OCI-LY3 (cell line): ENCODE measurements at regions not wholly inside any gene's neighbourhood (a gene's known extent, or its start where the extent isn't known, plus 50 kb on each side); places are given as distances from the start of the nearest gene placed in this dataset.

Experiments used
- H2AFZ ChIP-seq: fragments of 200-600, 300-600 bp; shearing (Covaris generic); 2 replicates; pipeline ENCODE4 v1.6.0; 2014; ENCODE audit warnings: antibody characterized with exemption, low read depth, low read length
- H3K27ac ChIP-seq: fragments of 200-600, 300-600 bp; sonication (generic); 2 replicates; pipeline ENCODE4 v1.5.1; 2014; ENCODE audit warnings: mild to moderate bottlenecking, low read length, moderate library complexity, mixed read lengths
- H3K27me3 ChIP-seq: fragments of 200-600, 300-600 bp; sonication (generic); 2 replicates; pipeline ENCODE4 v1.6.1; 2014; ENCODE audit warnings: low read depth, low read length, mixed read lengths
- H3K36me3 ChIP-seq: fragments of 200-600, 300-600 bp; sonication (generic); replicated peaks from 2 replicates; pipeline ENCODE3; 2014; ENCODE audit warnings: low read depth, low read length, mixed read lengths
- H3K4me1 ChIP-seq: fragments of 300-600, 200-600 bp; sonication (generic); 2 replicates; pipeline ENCODE4 v1.6.1; 2014; ENCODE audit warnings: low read length, mixed read lengths
- H3K4me2 ChIP-seq: fragments of 200-600, 300-600 bp; sonication (generic); 2 replicates; pipeline ENCODE4 v1.6.1; 2014; ENCODE audit warnings: low read length, mixed read lengths
- H3K4me3 ChIP-seq: fragments of 300-600, 200-600 bp; sonication (generic); 2 replicates; pipeline ENCODE4 v1.5.1; 2014; ENCODE audit warnings: antibody characterized with exemption, mild to moderate bottlenecking, low read length, moderate library complexity
- H3K79me2 ChIP-seq: fragments of 300-600, 200-600 bp; shearing (Covaris generic); 2 replicates; pipeline ENCODE4 v1.6.1; 2014; ENCODE audit warnings: mild to moderate bottlenecking, low read length, mixed read lengths
- H3K9ac ChIP-seq: fragments of 300-600, 200-600 bp; shearing (Covaris generic); 2 replicates; pipeline ENCODE4 v1.6.0; 2014; ENCODE audit warnings: mild to moderate bottlenecking, low read length, moderate library complexity
- H3K9me3 ChIP-seq: fragments of 200-600, 300-600 bp; shearing (Covaris generic); 2 replicates; pipeline ENCODE4 v1.6.1; 2014; ENCODE audit warnings: low read length, mixed read lengths; ENCODE audit not compliant: insufficient read depth
- H4K20me1 ChIP-seq: fragments of 200-600, 300-600 bp; sonication (generic); 2 replicates; pipeline ENCODE4 v1.6.1; 2016; ENCODE audit warnings: low read length, mixed read lengths; ENCODE audit not compliant: insufficient read depth
- CTCF ChIP-seq: fragments of 200-600, 300-600 bp; sonication (generic); IDR thresholded peaks from 2 replicates; pipeline ENCODE4 v1.5.1; 2014; ENCODE audit warnings: antibody characterized with exemption, low read length, low read depth
- EZH2phosphoT487 ChIP-seq: fragments of 200-600 bp; shearing (Covaris generic); IDR thresholded peaks from 2 replicates; pipeline ENCODE4 v1.6.1; 2018; ENCODE audit warnings: antibody characterized with exemption, mixed run types, low read depth

DNA sequence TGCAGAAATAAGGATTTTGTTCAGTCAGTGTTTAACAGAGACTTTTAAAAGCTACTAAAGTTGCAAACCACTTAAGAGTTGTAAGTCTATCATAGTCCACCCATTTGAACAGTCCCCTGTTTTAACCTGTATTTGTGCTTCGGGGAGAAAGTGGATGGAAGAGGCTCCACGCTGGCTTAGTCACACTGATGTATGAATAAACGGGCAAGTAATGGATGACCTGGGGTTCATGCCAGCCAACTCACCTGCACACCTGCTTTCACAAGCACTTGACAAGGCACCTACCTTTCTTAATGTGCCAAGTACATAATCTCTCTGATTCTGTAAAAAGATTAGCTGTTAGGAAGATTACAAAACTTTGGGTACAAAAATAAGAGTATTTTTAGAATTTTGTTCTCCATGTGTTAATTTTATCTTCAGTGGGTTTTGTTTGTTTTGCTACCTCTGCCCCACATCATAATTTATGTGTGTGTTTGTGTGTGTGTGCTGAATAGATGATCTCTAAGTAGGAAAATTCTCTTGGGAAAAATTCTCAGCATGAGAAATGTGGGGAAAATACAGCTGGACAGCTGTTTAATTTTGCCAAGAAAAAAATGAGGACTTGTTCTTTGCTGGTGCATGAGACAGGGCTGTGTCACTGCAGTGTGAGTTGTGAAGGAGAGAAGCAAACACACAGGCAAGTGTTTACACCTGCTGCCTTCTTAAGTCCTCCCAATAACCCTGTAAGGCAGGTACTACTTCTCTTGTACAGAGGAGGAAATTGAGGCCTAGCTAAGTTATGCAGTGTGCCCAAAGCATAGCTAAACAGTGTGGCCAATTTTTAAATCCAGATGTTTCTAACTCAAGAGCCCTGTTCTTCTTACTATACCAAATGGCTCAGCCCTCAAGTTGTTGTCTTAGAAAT is 181.2 kb upstream of the IL12A start:
- Histone ChIP-seq H3K36me3 (no peaks in the 10 kb centered on the region), H3K79me2 (no peaks in the 10 kb centered on the region), H3K4me3 (no peak overlapping the region), H4K20me1 (no peaks in the 10 kb centered on the region), H2AFZ (no peak overlapping the region), H3K27ac (no peak overlapping the region), H3K4me2 (no peak overlapping the region), H3K9ac (no peak overlapping the region), H3K9me3 (no peaks in the 10 kb centered on the region), H3K27me3 (peaks cover 13% of the 10 kb centered on the region; the same call in 1 of the 2 replicates), H3K4me1 (no peaks in the 10 kb centered on the region)
- no peak for TF ChIP-seq CTCF
- TF ChIP-seq EZH2phosphoT487: no peak

DNA sequence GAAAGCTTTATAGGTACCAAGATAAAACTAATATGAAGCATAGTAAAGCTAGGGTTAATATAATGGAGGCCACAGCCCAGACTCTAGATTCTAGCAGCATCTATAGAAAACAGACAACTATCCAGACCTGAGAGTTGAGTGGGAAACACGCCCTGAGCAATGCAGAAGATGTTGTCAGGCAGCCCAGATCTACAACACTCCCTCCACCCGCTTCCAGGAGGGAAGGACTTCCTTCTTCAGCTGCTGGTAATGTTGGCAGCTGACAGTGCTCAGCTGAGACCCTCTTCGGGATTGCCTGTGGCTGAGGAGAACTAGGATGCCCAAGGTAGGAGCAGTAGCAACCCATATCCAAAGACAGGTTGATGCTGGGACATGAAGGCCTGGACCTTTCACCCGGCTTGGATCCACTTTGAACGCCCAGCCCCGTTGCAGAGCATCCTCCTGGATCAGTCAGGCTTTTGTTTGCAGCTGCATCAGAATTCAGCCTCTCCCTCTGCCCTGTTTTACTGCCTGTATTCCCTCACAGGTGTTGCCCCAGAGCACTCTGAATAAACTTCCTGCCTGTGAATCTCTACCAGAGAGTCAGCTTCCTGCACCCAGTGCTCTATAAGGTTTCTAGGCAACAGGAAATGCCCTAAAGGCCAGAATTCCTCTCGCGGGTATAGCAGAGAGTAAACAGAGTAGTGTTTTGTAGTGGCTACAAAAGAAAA is 174.7 kb upstream of the IL12A start:
- Histone ChIP-seq H3K27ac (no peak overlapping the region), H4K20me1 (no peaks in the 10 kb centered on the region), H3K9me3 (no peaks in the 10 kb centered on the region)

GRCh38 chr3:159816512-159816911 is 172.1 kb upstream of the IL12A start:
- no peak overlapping the region for H3K4me2 ChIP-seq
- no peak for TF ChIP-seq EZH2phosphoT487
- TF ChIP-seq CTCF: no peak
- H3K4me3 ChIP-seq: no peak overlapping the region
- no peaks in the 10 kb centered on the region for H3K79me2 ChIP-seq
- no peak overlapping the region for H3K27ac ChIP-seq
- H3K4me1 ChIP-seq: peaks cover 7% of the 10 kb centered on the region; the same call in 1 of the 2 replicates
- H3K36me3 ChIP-seq: no peaks in the 10 kb centered on the region
- no peaks in the 10 kb centered on the region for H4K20me1 ChIP-seq
- no peak overlapping the region for H3K9ac ChIP-seq
- H3K27me3 ChIP-seq: no peaks in the 10 kb centered on the region
- no peaks in the 10 kb centered on the region for H3K9me3 ChIP-seq
- H2AFZ ChIP-seq: no peak overlapping the region

More for the DNA sequence above, 174.7 kb upstream of the IL12A start:
- no peaks in the 10 kb centered on the region for H3K79me2 ChIP-seq
- peaks cover 3% of the 10 kb centered on the region; the same call in 1 of the 2 replicates for H3K4me1 ChIP-seq
- no peak overlapping the region for H3K9ac ChIP-seq
- no peak overlapping the region for H2AFZ ChIP-seq
- H3K4me2 ChIP-seq: no peak overlapping the region
- H3K4me3 ChIP-seq: no peak overlapping the region
- H3K27me3 ChIP-seq: no peaks in the 10 kb centered on the region
- no peaks in the 10 kb centered on the region for H3K36me3 ChIP-seq
- TF ChIP-seq CTCF (no peak), EZH2phosphoT487 (no peak)

GRCh38 chr3:159817126-159817525 is 171.5 kb upstream of the IL12A start:
- Histone ChIP-seq H3K4me3 (no peak overlapping the region), H2AFZ (no peak overlapping the region), H3K9ac (no peak overlapping the region), H3K36me3 (no peaks in the 10 kb centered on the region), H3K79me2 (no peaks in the 10 kb centered on the region), H3K4me1 (peaks cover 7% of the 10 kb centered on the region; the same call in 1 of the 2 replicates), H3K27ac (no peak overlapping the region), H3K27me3 (no peaks in the 10 kb centered on the region), H3K9me3 (no peaks in the 10 kb centered on the region), H4K20me1 (no peaks in the 10 kb centered on the region), H3K4me2 (no peak overlapping the region)
- TF ChIP-seq CTCF: no peak
- TF ChIP-seq EZH2phosphoT487: no peak
